Peyer's patch (tissue), 4 donors: ENCODE measurements at regions not wholly inside any gene's neighbourhood (a gene's known extent, or its start where the extent isn't known, plus 50 kb on each side); places are given as distances from the start of the nearest gene placed in this dataset.

Experiments used
- DNase-seq, 3 donors: peaks; one replicate each; pipeline ENCODE4 v3.0.0-alpha.2; 2017 to 2019
- H3K27ac ChIP-seq, 4 donors: fragments of 200-600 bp; sonication (generic); one replicate each; pipeline ENCODE4 v1.5.1; 2016 to 2019
- H3K27me3 ChIP-seq, 2 donors: fragments of 200-600 bp; sonication (generic); one replicate each; pipeline ENCODE4 v1.5.1; 2019
- H3K36me3 ChIP-seq, 3 donors: fragments of 200-600 bp; sonication (generic); one replicate each; pipeline ENCODE4 v1.5.1; 2016 to 2019
- H3K4me1 ChIP-seq, 4 donors: fragments of 200-600 bp; sonication (generic); one replicate each; pipeline ENCODE4 v1.5.1; 2016 to 2019
- H3K4me3 ChIP-seq, 4 donors: fragments of 200-600 bp; sonication (generic); 1 replicate in 3 of 4; 2 replicates in 1 of 4; pipeline ENCODE4 v1.5.1; 2016 to 2019; ENCODE audit warnings: mild to moderate bottlenecking in 1 of 4
- H3K9me3 ChIP-seq, 4 donors: fragments of 200-600 bp; sonication (generic); one replicate each; pipeline ENCODE4 v1.5.1; 2016 to 2019; ENCODE audit warnings: mild to moderate bottlenecking in 1 of 4
- POLR2A ChIP-seq, 2 donors: fragments of 450-650 bp; IDR thresholded peaks; one replicate each; pipeline ENCODE4 v1.5.1; 2017; ENCODE audit warnings: antibody characterized with exemption in 2 of 2, mild to moderate bottlenecking in 2 of 2, moderate library complexity in 2 of 2
- TF ChIP-seq, protein P1 (sequence below), 6 experiments: fragments of 450-650 bp in 4 of 6; fragments of 200-600 bp in 2 of 6; sonication (generic) in 1 of 6; IDR thresholded peaks; one replicate each; pipeline ENCODE4 v1.5.1; 2017 to 2019; ENCODE audit warnings: antibody characterized with exemption in 6 of 6, mild to moderate bottlenecking in 3 of 6, moderate library complexity in 1 of 6

DNA sequence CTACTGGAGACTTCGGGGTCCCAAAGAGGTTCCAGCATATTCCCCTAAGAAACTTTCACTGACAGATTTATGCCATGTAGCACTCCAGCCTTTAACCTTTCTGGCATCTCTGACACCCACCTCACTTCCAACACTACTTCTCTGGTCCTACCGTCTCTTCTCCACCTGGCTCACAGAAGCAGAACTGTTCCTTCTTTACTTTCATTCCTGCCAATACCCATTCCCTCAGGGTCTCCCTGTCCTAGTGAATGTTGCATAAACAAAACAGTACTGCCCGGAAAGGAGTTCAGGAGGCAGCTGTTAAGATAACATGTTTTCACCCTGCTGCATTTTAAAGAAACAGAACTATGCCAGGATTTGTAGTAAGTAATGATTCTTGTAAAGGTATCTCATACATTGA is 136.0 kb upstream of the MIR17HG start:
- H3K4me3 ChIP-seq: no peak overlapping the region
- no peaks in the 10 kb centered on the region for H3K4me1 ChIP-seq
- no peak for DNase-seq
- no peak overlapping the region for H3K27ac ChIP-seq
- no peaks in the 10 kb centered on the region for H3K9me3 ChIP-seq
- H3K36me3 ChIP-seq: no peaks in the 10 kb centered on the region
- H3K27me3 ChIP-seq: no peaks in the 10 kb centered on the region
- TF ChIP-seq, protein P1, sequence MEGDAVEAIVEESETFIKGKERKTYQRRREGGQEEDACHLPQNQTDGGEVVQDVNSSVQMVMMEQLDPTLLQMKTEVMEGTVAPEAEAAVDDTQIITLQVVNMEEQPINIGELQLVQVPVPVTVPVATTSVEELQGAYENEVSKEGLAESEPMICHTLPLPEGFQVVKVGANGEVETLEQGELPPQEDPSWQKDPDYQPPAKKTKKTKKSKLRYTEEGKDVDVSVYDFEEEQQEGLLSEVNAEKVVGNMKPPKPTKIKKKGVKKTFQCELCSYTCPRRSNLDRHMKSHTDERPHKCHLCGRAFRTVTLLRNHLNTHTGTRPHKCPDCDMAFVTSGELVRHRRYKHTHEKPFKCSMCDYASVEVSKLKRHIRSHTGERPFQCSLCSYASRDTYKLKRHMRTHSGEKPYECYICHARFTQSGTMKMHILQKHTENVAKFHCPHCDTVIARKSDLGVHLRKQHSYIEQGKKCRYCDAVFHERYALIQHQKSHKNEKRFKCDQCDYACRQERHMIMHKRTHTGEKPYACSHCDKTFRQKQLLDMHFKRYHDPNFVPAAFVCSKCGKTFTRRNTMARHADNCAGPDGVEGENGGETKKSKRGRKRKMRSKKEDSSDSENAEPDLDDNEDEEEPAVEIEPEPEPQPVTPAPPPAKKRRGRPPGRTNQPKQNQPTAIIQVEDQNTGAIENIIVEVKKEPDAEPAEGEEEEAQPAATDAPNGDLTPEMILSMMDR (IDR thresholded peaks at IDR 0.05): no peak
- TF ChIP-seq POLR2A (IDR thresholded peaks at IDR 0.05): no peak

DNA sequence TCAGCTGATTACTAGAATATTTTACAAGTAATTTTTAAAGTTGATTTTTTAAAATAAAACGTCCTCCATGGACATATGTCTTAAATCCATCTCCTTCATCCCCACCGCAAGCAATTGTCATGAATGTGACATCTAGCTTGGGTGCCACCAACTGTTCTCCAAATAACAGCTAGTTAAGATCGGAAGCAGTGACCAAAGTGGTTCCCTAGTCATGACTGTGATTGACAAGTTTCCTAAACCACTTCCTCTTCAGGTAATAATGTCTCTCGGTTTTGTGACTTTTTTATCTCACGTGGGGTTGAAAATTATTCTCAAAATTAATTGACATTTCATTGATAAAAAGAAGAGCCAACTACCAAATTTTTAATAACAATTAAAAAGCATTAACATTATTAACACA is 135.3 kb upstream of the MIR17HG start:
- Histone ChIP-seq H3K9me3 (no peaks in the 10 kb centered on the region), H3K4me1 (no peaks in the 10 kb centered on the region), H3K27me3 (no peaks in the 10 kb centered on the region), H3K36me3 (no peaks in the 10 kb centered on the region), H3K27ac (no peak overlapping the region), H3K4me3 (no peak overlapping the region)
- TF ChIP-seq POLR2A (IDR thresholded peaks at IDR 0.05): no peak
- TF ChIP-seq, protein P1 (IDR thresholded peaks at IDR 0.05): no peak
- no peak for DNase-seq

DNA sequence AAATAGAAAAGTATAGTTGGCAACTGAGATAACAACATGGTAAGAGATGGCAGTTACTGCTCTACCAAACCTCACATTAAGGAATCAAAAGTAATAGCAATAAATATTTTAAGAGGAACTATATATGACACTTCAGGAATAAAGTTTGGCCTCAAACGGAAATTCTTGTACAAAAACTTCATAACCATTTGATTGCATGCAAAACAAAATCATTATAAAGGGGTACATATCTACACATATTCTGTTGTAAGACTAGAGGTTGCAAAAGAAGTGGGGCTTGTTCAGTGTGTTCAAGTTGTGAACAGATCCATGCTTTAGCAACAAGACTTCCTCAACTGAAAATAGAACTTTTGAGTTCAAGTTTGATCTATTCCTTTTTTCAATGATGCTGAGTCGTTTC is 133.5 kb upstream of the MIR17HG start:
- Histone ChIP-seq H3K27me3 (no peaks in the 10 kb centered on the region), H3K27ac (no peak overlapping the region), H3K4me3 (no peak overlapping the region), H3K9me3 (no peaks in the 10 kb centered on the region), H3K36me3 (no peaks in the 10 kb centered on the region), H3K4me1 (no peaks in the 10 kb centered on the region)
- no peak for TF ChIP-seq POLR2A (IDR thresholded peaks at IDR 0.05)
- TF ChIP-seq, protein P1 (IDR thresholded peaks at IDR 0.05): no peak
- DNase-seq: no peak

DNA sequence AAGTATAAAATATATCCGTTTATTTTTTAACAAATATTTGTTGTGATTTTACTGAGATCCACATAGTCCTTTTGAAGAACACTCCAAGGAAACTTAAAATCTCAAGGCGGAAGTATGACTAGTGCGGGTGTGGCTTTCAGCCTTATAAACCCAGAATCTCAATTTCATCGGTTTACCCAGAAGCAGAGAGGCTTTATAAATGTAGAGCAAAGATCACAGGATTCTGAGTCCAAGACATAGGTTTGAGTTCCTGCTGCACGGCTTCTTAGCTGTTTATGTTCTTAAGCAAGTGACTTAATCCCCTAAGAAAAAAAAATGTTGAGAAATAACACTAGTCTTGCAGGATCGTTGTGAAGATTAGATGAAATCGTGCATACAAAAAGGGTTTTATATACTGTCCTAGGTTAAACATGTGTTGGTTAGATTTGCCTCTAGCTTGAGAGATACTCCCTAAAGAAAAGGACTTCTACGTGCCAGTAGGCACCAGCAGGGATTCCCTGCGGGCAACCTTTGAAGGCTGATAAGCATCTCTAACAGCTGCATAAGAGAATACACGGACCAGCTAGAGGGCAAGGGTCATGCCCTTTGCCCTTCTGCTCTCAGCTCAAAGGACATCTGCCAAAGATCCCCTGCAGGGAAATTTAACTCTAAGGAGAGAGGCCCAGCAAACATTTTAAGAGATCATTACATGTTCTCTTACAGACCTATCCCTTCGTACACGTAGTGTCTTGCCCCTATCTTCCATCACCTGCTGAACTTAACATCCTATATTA is 130.4 kb upstream of the MIR17HG start:
- TF ChIP-seq POLR2A (IDR thresholded peaks at IDR 0.05): no peak
- TF ChIP-seq, protein P1 (IDR thresholded peaks at IDR 0.05): no peak
- H3K4me3 ChIP-seq: no peak overlapping the region
- no peak overlapping the region for H3K27ac ChIP-seq
- H3K4me1 ChIP-seq: no peaks in the 10 kb centered on the region
- no peaks in the 10 kb centered on the region for H3K36me3 ChIP-seq
- no peaks in the 10 kb centered on the region for H3K27me3 ChIP-seq
- no peak for DNase-seq
- no peaks in the 10 kb centered on the region for H3K9me3 ChIP-seq

DNA sequence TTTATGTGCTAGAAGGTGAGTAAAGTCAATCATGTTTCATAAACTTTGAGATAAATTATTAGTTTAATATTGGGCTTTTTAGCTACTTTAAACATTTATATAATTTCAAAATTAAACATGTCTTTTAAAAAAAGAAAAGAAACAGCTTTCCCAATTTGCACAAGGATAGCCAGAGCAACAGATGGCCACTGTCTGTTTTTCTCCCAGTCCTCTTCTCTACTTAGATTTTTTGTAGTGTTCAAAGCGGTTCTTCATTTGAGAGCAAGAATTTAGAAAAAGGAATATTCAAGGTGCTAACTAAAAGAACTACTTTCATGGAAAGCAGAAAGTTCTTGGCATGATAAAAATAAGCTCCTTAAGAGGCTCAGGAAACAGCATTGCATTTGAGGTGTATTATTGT is 128.3 kb upstream of the MIR17HG start:
- no peaks in the 10 kb centered on the region for H3K36me3 ChIP-seq
- DNase-seq: no peak
- H3K4me1 ChIP-seq: no peaks in the 10 kb centered on the region
- no peaks in the 10 kb centered on the region for H3K9me3 ChIP-seq
- no peak overlapping the region for H3K4me3 ChIP-seq
- TF ChIP-seq POLR2A (IDR thresholded peaks at IDR 0.05): no peak
- TF ChIP-seq, protein P1 (IDR thresholded peaks at IDR 0.05): no peak
- H3K27me3 ChIP-seq: no peaks in the 10 kb centered on the region
- no peak overlapping the region for H3K27ac ChIP-seq
